ENCODE measurements at regions not wholly inside any gene's neighbourhood (a gene's known extent, or its start where the extent isn't known, plus 50 kb on each side); places are given as distances from the start of the nearest gene placed in this dataset.

DNA sequence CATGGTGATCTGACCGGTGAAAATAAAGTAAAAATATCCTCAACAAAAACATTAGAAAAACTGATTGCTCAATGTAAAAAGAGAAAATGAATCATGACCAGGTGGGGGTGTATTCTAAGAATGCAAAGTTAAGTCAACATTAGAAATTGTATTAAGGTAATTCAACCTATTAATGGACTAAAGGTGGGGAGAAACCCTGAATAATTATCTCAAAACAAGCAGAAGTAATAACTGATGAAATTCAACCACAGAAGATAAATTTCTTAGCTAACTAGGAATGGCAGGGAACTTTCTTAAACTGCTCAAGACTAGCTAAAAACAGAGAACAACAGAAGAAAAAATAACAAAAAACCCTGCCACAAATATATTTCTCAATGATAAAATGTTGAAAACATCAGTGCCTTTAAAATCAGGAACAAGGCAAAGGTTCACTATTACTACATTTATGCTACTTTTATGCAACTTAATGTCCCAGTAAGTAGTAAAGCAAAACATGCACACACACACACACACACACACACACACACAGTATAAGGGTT, 204.4 kb upstream of the THBS1 start:
- TF ChIP-seq, protein P1, sequence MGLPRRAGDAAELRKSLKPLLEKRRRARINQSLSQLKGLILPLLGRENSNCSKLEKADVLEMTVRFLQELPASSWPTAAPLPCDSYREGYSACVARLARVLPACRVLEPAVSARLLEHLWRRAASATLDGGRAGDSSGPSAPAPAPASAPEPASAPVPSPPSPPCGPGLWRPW (IDR thresholded peaks at IDR 0.05) = no peak
- TF ChIP-seq ESRRA (IDR thresholded peaks at IDR 0.05; ENCODE audit: borderline replicate concordance, low read length) (no peak), MAZ (IDR thresholded peaks at IDR 0.05; ENCODE audit: borderline replicate concordance, low read depth, low read length) (no peak)
- no peak for ATAC-seq
- WGBS (ENCODE audit: missing lambda C conversion rate) = 95% methylated on average over 1 of the region's 1 CpG
- Histone ChIP-seq H3K4me3 (no peak overlapping the region), H3K9me3 (no peaks in the 10 kb centered on the region), H3K4me1 (no peaks in the 10 kb centered on the region), H3K27ac (no peak overlapping the region), H3K4me2 (no peak overlapping the region)
- no peak for FAIRE-seq
- no peak for DNase-seq (ENCODE audit: low read depth in 1 of 2, low spot score in 1 of 2)
- ChIA-PET POLR2A (no interaction called here), CTCF (no interaction called here)

DNA sequence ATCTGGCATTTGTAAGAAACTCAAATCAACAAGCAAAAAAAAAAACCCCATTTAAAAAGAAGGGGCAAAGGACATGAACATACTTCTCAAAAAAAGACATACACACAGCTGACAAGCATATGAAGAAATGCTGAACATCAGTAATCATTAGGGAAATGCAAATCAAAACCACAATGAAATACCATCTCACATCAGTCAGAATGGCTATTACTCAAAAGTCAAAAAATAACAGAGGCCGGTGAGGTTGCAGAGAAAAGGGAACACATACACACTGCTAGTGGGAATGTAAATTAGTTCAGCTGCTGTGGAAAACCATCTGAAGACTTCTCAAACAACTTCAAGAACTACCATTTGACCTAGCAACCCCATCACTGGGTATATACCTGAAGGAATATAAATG, 199.4 kb upstream of the THBS1 start:
- no peak overlapping the region for H3K27ac ChIP-seq
- DNase-seq (ENCODE audit: low read depth in 1 of 2, low spot score in 1 of 2) = no peak
- ChIA-PET POLR2A (no interaction called here), CTCF (interaction anchor here (0.9 kb wide), 1 partner anchor 9 kb away, joined by 3 read pairs; no protein-coding TSS in a partner anchor)
- H3K4me1 ChIP-seq = no peaks in the 10 kb centered on the region
- TF ChIP-seq KDM5A (IDR thresholded peaks at IDR 0.05) (no peak), POLR2AphosphoS2 (conservative IDR thresholded peaks at IDR 0.05; ENCODE audit: low read length) (no peak), FOSB (CRISPR knock-in tag; IDR thresholded peaks at IDR 0.05) (no peak), MAZ (IDR thresholded peaks at IDR 0.05; ENCODE audit: borderline replicate concordance, low read depth, low read length) (no peak), NR3C1 (IDR thresholded peaks at IDR 0.05) (no peak), ZNF302 (CRISPR knock-in tag; IDR thresholded peaks at IDR 0.05) (no peak), MAFK (IDR thresholded peaks at IDR 0.05; ENCODE audit: partially characterized antibody) (no peak), FOXS1 (CRISPR knock-in tag; IDR thresholded peaks at IDR 0.05) (no peak), EHF (CRISPR knock-in tag; IDR thresholded peaks at IDR 0.05) (no peak), SMC3 (IDR thresholded peaks at IDR 0.05) (no peak), HEYL (CRISPR knock-in tag; IDR thresholded peaks at IDR 0.05) (no peak), BHLHE40 (IDR thresholded peaks at IDR 0.05; ENCODE audit: low read depth, low read length) (no peak), EP300 (IDR thresholded peaks at IDR 0.05) (no peak), RCOR1 (IDR thresholded peaks at IDR 0.05; ENCODE audit: low read depth, low read length) (no peak), RARB (CRISPR knock-in tag; IDR thresholded peaks at IDR 0.05) (no peak)
- TF ChIP-seq, protein P2, sequence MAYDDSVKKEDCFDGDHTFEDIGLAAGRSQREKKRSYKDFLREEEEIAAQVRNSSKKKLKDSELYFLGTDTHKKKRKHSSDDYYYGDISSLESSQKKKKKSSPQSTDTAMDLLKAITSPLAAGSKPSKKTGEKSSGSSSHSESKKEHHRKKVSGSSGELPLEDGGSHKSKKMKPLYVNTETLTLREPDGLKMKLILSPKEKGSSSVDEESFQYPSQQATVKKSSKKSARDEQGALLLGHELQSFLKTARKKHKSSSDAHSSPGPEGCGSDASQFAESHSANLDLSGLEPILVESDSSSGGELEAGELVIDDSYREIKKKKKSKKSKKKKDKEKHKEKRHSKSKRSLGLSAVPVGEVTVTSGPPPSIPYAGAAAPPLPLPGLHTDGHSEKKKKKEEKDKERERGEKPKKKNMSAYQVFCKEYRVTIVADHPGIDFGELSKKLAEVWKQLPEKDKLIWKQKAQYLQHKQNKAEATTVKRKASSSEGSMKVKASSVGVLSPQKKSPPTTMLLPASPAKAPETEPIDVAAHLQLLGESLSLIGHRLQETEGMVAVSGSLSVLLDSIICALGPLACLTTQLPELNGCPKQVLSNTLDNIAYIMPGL (CRISPR knock-in tag; IDR thresholded peaks at IDR 0.05; ENCODE audit: borderline replicate concordance) = no peak
- TF ChIP-seq, protein P3, sequence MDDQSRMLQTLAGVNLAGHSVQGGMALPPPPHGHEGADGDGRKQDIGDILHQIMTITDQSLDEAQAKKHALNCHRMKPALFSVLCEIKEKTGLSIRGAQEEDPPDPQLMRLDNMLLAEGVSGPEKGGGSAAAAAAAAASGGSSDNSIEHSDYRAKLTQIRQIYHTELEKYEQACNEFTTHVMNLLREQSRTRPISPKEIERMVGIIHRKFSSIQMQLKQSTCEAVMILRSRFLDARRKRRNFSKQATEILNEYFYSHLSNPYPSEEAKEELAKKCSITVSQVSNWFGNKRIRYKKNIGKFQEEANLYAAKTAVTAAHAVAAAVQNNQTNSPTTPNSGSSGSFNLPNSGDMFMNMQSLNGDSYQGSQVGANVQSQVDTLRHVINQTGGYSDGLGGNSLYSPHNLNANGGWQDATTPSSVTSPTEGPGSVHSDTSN (IDR thresholded peaks at IDR 0.05) = no peak
- TF ChIP-seq, protein P4, sequence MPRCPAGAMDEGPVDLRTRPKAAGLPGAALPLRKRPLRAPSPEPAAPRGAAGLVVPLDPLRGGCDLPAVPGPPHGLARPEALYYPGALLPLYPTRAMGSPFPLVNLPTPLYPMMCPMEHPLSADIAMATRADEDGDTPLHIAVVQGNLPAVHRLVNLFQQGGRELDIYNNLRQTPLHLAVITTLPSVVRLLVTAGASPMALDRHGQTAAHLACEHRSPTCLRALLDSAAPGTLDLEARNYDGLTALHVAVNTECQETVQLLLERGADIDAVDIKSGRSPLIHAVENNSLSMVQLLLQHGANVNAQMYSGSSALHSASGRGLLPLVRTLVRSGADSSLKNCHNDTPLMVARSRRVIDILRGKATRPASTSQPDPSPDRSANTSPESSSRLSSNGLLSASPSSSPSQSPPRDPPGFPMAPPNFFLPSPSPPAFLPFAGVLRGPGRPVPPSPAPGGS (IDR thresholded peaks at IDR 0.05) = no peak
- TF ChIP-seq, protein P5, sequence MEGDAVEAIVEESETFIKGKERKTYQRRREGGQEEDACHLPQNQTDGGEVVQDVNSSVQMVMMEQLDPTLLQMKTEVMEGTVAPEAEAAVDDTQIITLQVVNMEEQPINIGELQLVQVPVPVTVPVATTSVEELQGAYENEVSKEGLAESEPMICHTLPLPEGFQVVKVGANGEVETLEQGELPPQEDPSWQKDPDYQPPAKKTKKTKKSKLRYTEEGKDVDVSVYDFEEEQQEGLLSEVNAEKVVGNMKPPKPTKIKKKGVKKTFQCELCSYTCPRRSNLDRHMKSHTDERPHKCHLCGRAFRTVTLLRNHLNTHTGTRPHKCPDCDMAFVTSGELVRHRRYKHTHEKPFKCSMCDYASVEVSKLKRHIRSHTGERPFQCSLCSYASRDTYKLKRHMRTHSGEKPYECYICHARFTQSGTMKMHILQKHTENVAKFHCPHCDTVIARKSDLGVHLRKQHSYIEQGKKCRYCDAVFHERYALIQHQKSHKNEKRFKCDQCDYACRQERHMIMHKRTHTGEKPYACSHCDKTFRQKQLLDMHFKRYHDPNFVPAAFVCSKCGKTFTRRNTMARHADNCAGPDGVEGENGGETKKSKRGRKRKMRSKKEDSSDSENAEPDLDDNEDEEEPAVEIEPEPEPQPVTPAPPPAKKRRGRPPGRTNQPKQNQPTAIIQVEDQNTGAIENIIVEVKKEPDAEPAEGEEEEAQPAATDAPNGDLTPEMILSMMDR (IDR thresholded peaks at IDR 0.05) = no peak
- no peaks in the 10 kb centered on the region for H3K9me3 ChIP-seq
- no peak overlapping the region for H3K4me2 ChIP-seq
- no peak for ATAC-seq
- no peak for FAIRE-seq
- WGBS (ENCODE audit: missing lambda C conversion rate) = 91% methylated on average over 1 of the region's 1 CpG
- H3K4me3 ChIP-seq = no peak overlapping the region

Measured in A549 (cell line).